HEK293 (cell line): ENCODE measurements at regions not wholly inside any gene's neighbourhood (a gene's known extent, or its start where the extent isn't known, plus 50 kb on each side); places are given as distances from the start of the nearest gene placed in this dataset.

Source experiments
- ATF2 ChIP-seq: fragments of 450-650 bp; formaldehyde crosslinking; IDR thresholded peaks from 2 replicates; pipeline ENCODE4 v1.5.1; 2016; ENCODE audit warnings: missing biosample characterization, missing genetic modification characterization, low read depth
- BCL11A ChIP-seq: fragments of 450-650 bp; formaldehyde crosslinking; IDR thresholded peaks from 2 replicates; pipeline ENCODE4 v1.5.1; 2016; ENCODE audit warnings: low read depth, missing biosample characterization, missing genetic modification characterization
- BCL11B ChIP-seq: fragments of 450-650 bp; formaldehyde crosslinking; IDR thresholded peaks from 2 replicates; pipeline ENCODE4 v1.5.1; 2016; ENCODE audit warnings: low read depth, missing biosample characterization, missing genetic modification characterization
- CTCF ChIP-seq: fragments of 450-650 bp; formaldehyde crosslinking; IDR thresholded peaks from 2 replicates; pipeline ENCODE4 v1.5.1; 2016; ENCODE audit warnings: missing biosample characterization, missing genetic modification characterization
- ELK4 ChIP-seq: IDR thresholded peaks from 2 replicates; pipeline ENCODE4 v1.6.1; 2011; ENCODE audit warnings: mild to moderate bottlenecking, low read depth, low read length, borderline replicate concordance
- REST ChIP-seq: fragments of 450-650 bp; formaldehyde crosslinking; IDR thresholded peaks from 2 replicates; pipeline ENCODE4 v1.5.1; 2016; ENCODE audit warnings: missing biosample characterization, missing genetic modification characterization
- ZNF510 ChIP-seq: fragments of 450-650 bp; formaldehyde crosslinking; IDR thresholded peaks from 2 replicates; pipeline ENCODE4 v1.5.1; 2018; ENCODE audit warnings: mild to moderate bottlenecking, missing genetic modification characterization, missing biosample characterization; ENCODE audit not compliant: insufficient replicate concordance
- ZNF629 ChIP-seq: fragments of 450-650 bp; formaldehyde crosslinking; IDR thresholded peaks from 2 replicates; pipeline ENCODE4 v1.5.1; 2017; ENCODE audit warnings: missing biosample characterization, missing genetic modification characterization

GRCh38 chr1:63190171-63190570, 132.2 kb upstream of the FOXD3 start:
- TF ChIP-seq BCL11A (no peak), BCL11B (no peak), ATF2 (tag by site-specific recombination) (no peak), ZNF629 (tag by site-specific recombination) (no peak), ELK4 (no peak), CTCF (tag by site-specific recombination) (no peak), ZNF510 (tag by site-specific recombination) (no peak), REST (tag by site-specific recombination) (no peak)
